Mesenchymal stem cell (in vitro differentiated cells and primary cell): ENCODE measurements at regions not wholly inside any gene's neighbourhood (a gene's known extent, or its start where the extent isn't known, plus 50 kb on each side); places are given as distances from the start of the nearest gene placed in this dataset.
A peak's percentile ranks its signal among the peaks of the same experiment; 100 is the strongest.

Experiments used
- DNase-seq: peaks from one replicate; pipeline ENCODE4 v3.0.0-alpha.2; 2013
- H2AFZ ChIP-seq: one replicate; pipeline ENCODE4 v1.6.1; 2013; ENCODE audit warnings: low read depth, mild to moderate bottlenecking, control low read depth, inconsistent platforms, low read length, moderate library complexity
- H2AK5ac ChIP-seq: 2 replicates; pipeline ENCODE4 v1.6.1; 2013; ENCODE audit warnings: low read length, moderate library complexity, mild to moderate bottlenecking, inconsistent platforms; ENCODE audit not compliant: severe bottlenecking
- H2BK120ac ChIP-seq: one replicate; pipeline ENCODE4 v1.6.1; 2013; ENCODE audit warnings: low read depth, mild to moderate bottlenecking, inconsistent platforms, low read length, moderate library complexity
- H2BK12ac ChIP-seq, 2 experiments: one replicate each; pipeline ENCODE4 v1.6.1; 2013; ENCODE audit warnings: inconsistent platforms in 2 of 2, low read length in 2 of 2, mild to moderate bottlenecking in 2 of 2, moderate library complexity in 2 of 2, control low read depth in 1 of 2
- H2BK15ac ChIP-seq: one replicate; pipeline ENCODE4 v1.6.1; 2013; ENCODE audit warnings: mild to moderate bottlenecking, low read depth, inconsistent platforms; ENCODE audit not compliant: poor library complexity, severe bottlenecking
- H2BK5ac ChIP-seq: 2 replicates; pipeline ENCODE4 v1.6.1; 2013; ENCODE audit warnings: low read depth, mild to moderate bottlenecking, low read length, control low read depth, inconsistent platforms; ENCODE audit not compliant: poor library complexity, severe bottlenecking
- H3K14ac ChIP-seq, 2 experiments: one replicate each; pipeline ENCODE4 v1.6.1; 2013; ENCODE audit warnings: inconsistent platforms in 2 of 2, low read length in 2 of 2, control low read depth in 1 of 2, mild to moderate bottlenecking in 1 of 2, moderate library complexity in 1 of 2
- H3K18ac ChIP-seq, 2 experiments: one replicate each; pipeline ENCODE4 v1.6.1; 2013; ENCODE audit warnings: inconsistent platforms in 2 of 2, low read length in 2 of 2, control low read depth in 1 of 2, low read depth in 1 of 2, mild to moderate bottlenecking in 1 of 2
- H3K23ac ChIP-seq, 2 experiments: one replicate each; pipeline ENCODE4 v1.6.1; 2013; ENCODE audit warnings: inconsistent platforms in 2 of 2, low read length in 2 of 2, mild to moderate bottlenecking in 2 of 2, moderate library complexity in 2 of 2, control low read depth in 1 of 2
- H3K27ac ChIP-seq: 2 replicates; pipeline ENCODE4 v1.5.1; 2013; ENCODE audit warnings: mild to moderate bottlenecking, moderate library complexity, low read length, control low read depth, inconsistent platforms; ENCODE audit not compliant: poor library complexity, severe bottlenecking
- H3K27me3 ChIP-seq, 2 experiments: 2 replicates each; pipeline versions ENCODE4 v1.6.1 to v1.7.0; 2013; ENCODE audit warnings: low read length in 2 of 2, mild to moderate bottlenecking in 2 of 2, moderate library complexity in 2 of 2, control low read depth in 1 of 2, inconsistent platforms in 1 of 2; ENCODE audit not compliant: control insufficient read depth in 1 of 2, insufficient read depth in 1 of 2
- H3K36me3 ChIP-seq, 2 experiments: 2 replicates each; pipeline versions ENCODE4 v1.6.1 to v1.7.0; 2013; ENCODE audit warnings: low read length in 2 of 2, control low read depth in 1 of 2, inconsistent platforms in 1 of 2, low read depth in 1 of 2, mild to moderate bottlenecking in 1 of 2; ENCODE audit not compliant: insufficient read depth in 2 of 2, control insufficient read depth in 1 of 2
- H3K4ac ChIP-seq, 2 experiments: one replicate each; pipeline ENCODE4 v1.6.1; 2013; ENCODE audit warnings: inconsistent platforms in 2 of 2, low read length in 2 of 2, mild to moderate bottlenecking in 2 of 2, moderate library complexity in 2 of 2, control low read depth in 1 of 2, low read depth in 1 of 2
- H3K4me1 ChIP-seq: 2 replicates; pipeline ENCODE4 v1.6.1; 2013; ENCODE audit warnings: low read depth, low read length, control low read depth; ENCODE audit not compliant: control insufficient read depth, insufficient read depth
- H3K4me2 ChIP-seq: 2 replicates; pipeline ENCODE4 v1.6.1; 2013; ENCODE audit warnings: low read length, mild to moderate bottlenecking, inconsistent platforms; ENCODE audit not compliant: poor library complexity, severe bottlenecking
- H3K4me3 ChIP-seq, 2 experiments: 2 replicates each; pipeline versions ENCODE4 v1.5.1 to v1.7.0; 2013; ENCODE audit warnings: low read length in 2 of 2, mild to moderate bottlenecking in 2 of 2, control low read depth in 1 of 2, low read depth in 1 of 2; ENCODE audit not compliant: insufficient read depth in 1 of 2
- H3K79me1 ChIP-seq: replicated peaks from 2 replicates; pipeline ENCODE4 v1.6.1; 2013; ENCODE audit warnings: mild to moderate bottlenecking, control low read depth, low read length, inconsistent platforms; ENCODE audit not compliant: poor library complexity, severe bottlenecking
- H3K9ac ChIP-seq: 2 replicates; pipeline ENCODE4 v1.7.0; 2013; ENCODE audit warnings: mild to moderate bottlenecking, low read length, moderate library complexity
- H3K9me3 ChIP-seq: 2 replicates; pipeline ENCODE4 v1.7.0; 2013; ENCODE audit warnings: mild to moderate bottlenecking, low read length; ENCODE audit not compliant: control insufficient read depth
- H4K8ac ChIP-seq: one replicate; pipeline ENCODE4 v1.6.1; 2013; ENCODE audit warnings: inconsistent platforms, mild to moderate bottlenecking, low read length, moderate library complexity
- H4K91ac ChIP-seq: one replicate; pipeline ENCODE4 v1.6.1; 2013; ENCODE audit warnings: mild to moderate bottlenecking, low read length, inconsistent platforms
- WGBS: methylation state at CpG from one replicate; pipeline ENCODE4 v1.1.7; 2013; ENCODE audit warnings: mixed read lengths; 5-methylcytosine and 5-hydroxymethylcytosine counted together

- no peak overlapping the region for H3K4me2 ChIP-seq
- no peak overlapping the region for H3K4me3 ChIP-seq
- H3K23ac ChIP-seq = no peak overlapping the region
- H3K4ac ChIP-seq = no peak overlapping the region
- no peak overlapping the region for H4K91ac ChIP-seq
- H2BK120ac ChIP-seq = no peak overlapping the region
- no peak overlapping the region for H3K27ac ChIP-seq
- no peak overlapping the region for H2BK5ac ChIP-seq
- no peak for DNase-seq
- H3K27me3 ChIP-seq = no peaks in the 10 kb centered on the region
- H3K9me3 ChIP-seq = no peaks in the 10 kb centered on the region
- H3K36me3 ChIP-seq = no peaks in the 10 kb centered on the region
- no peaks in the 10 kb centered on the region for H3K4me1 ChIP-seq
- H2BK12ac ChIP-seq = no peak overlapping the region
- no peak overlapping the region for H2AFZ ChIP-seq
- H3K79me1 ChIP-seq = no peaks in the 10 kb centered on the region
- H3K18ac ChIP-seq = no peak overlapping the region
- no peak overlapping the region for H2BK15ac ChIP-seq
- no peak overlapping the region for H3K9ac ChIP-seq
- 100% methylated on average over 1 of the region's 2 CpGs for WGBS
- no peak overlapping the region for H4K8ac ChIP-seq
- no peak overlapping the region for H2AK5ac ChIP-seq
- no peak overlapping the region for H3K14ac ChIP-seq
Measured at GRCh38 chr4:53694666-53695065, 103.4 kb upstream of the LNX1 start.

GRCh38 chr4:53693909-53694308 lies 102.6 kb upstream of the LNX1 start:
- H2BK120ac ChIP-seq = no peak overlapping the region
- 96% methylated on average over 5 of the region's 5 CpGs for WGBS
- H3K79me1 ChIP-seq = no peaks in the 10 kb centered on the region
- H3K27ac ChIP-seq = no peak overlapping the region
- no peaks in the 10 kb centered on the region for H3K4me1 ChIP-seq
- H2AK5ac ChIP-seq = no peak overlapping the region
- H3K4me2 ChIP-seq = no peak overlapping the region
- H3K9ac ChIP-seq = no peak overlapping the region
- H3K18ac ChIP-seq = peak overlapping the region in 1 of 2 experiments; percentile 46
- H3K9me3 ChIP-seq = no peaks in the 10 kb centered on the region
- H3K36me3 ChIP-seq = no peaks in the 10 kb centered on the region
- H3K4me3 ChIP-seq = no peak overlapping the region
- H3K23ac ChIP-seq = no peak overlapping the region
- H3K27me3 ChIP-seq = no peaks in the 10 kb centered on the region
- H3K4ac ChIP-seq = no peak overlapping the region
- DNase-seq = no peak
- no peak overlapping the region for H4K8ac ChIP-seq
- no peak overlapping the region for H4K91ac ChIP-seq
- no peak overlapping the region for H2BK15ac ChIP-seq
- no peak overlapping the region for H3K14ac ChIP-seq
- H2AFZ ChIP-seq = no peak overlapping the region
- no peak overlapping the region for H2BK12ac ChIP-seq
- H2BK5ac ChIP-seq = no peak overlapping the region

DNA sequence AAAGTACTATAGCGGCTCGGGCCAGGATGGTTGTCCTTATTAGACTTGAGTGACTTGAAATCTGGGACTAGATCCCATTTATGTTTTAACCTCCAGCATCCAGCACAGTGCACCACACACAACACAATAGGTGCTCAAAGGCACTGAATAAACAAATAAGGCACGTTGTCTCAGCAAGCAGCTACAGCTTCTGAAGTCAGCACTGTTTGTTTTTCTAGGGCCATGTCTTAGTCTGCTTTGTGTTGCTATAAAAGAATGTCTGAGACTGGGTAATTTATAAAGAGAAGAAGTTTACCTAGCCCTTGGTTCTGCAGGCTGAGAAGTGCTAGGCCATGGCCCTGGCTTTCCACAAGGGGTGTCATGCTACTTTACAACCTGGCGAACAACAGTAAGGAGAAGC lies 102.1 kb upstream of the LNX1 start:
- H3K23ac ChIP-seq = no peak overlapping the region
- 64% methylated on average over 3 of the region's 4 CpGs for WGBS
- H3K9me3 ChIP-seq = no peaks in the 10 kb centered on the region
- no peak overlapping the region for H2BK120ac ChIP-seq
- no peak overlapping the region for H3K9ac ChIP-seq
- H3K27me3 ChIP-seq = no peaks in the 10 kb centered on the region
- no peak for DNase-seq
- no peaks in the 10 kb centered on the region for H3K36me3 ChIP-seq
- H2BK12ac ChIP-seq = peak overlapping the region in 1 of 2 experiments; percentile 50
- H4K91ac ChIP-seq = no peak overlapping the region
- H3K4me1 ChIP-seq = peaks cover 1% of the 10 kb centered on the region
- no peak overlapping the region for H3K4ac ChIP-seq
- no peaks in the 10 kb centered on the region for H3K79me1 ChIP-seq
- no peak overlapping the region for H3K14ac ChIP-seq
- no peak overlapping the region for H2BK5ac ChIP-seq
- H4K8ac ChIP-seq = no peak overlapping the region
- H2AK5ac ChIP-seq = no peak overlapping the region
- no peak overlapping the region for H2AFZ ChIP-seq
- H2BK15ac ChIP-seq = no peak overlapping the region
- peak overlapping the region in 1 of 2 experiments; percentile 46 for H3K18ac ChIP-seq
- H3K4me2 ChIP-seq = no peak overlapping the region
- no peak overlapping the region for H3K27ac ChIP-seq
- no peak overlapping the region for H3K4me3 ChIP-seq

GRCh38 chr4:53688186-53688790 lies 97.0 kb upstream of the LNX1 start:
- DNase-seq = peak; percentile 99
- H3K4me3 ChIP-seq = no peak overlapping the region
- H3K79me1 ChIP-seq = no peaks in the 10 kb centered on the region
- WGBS = 3% methylated on average over 2 of the region's 2 CpGs
- peaks cover 4% of the 10 kb centered on the region for H3K4me1 ChIP-seq
- H3K27ac ChIP-seq = peak overlapping the region; percentile 74
- H3K36me3 ChIP-seq = no peaks in the 10 kb centered on the region
- peak overlapping the region; percentile 79 to 83 for H3K18ac ChIP-seq
- peak overlapping the region in 1 of 2 experiments; percentile 90 for H3K4ac ChIP-seq
- H4K91ac ChIP-seq = peak overlapping the region; percentile 44
- H3K27me3 ChIP-seq = no peaks in the 10 kb centered on the region
- no peak overlapping the region for H3K23ac ChIP-seq
- no peak overlapping the region for H2BK15ac ChIP-seq
- H2AK5ac ChIP-seq = no peak overlapping the region
- H3K4me2 ChIP-seq = no peak overlapping the region
- no peak overlapping the region for H3K14ac ChIP-seq
- H4K8ac ChIP-seq = peak overlapping the region; percentile 33
- H2AFZ ChIP-seq = no peak overlapping the region
- H2BK120ac ChIP-seq = peak overlapping the region; percentile 59
- H2BK12ac ChIP-seq = peak overlapping the region; percentile 44 to 75
- H3K9me3 ChIP-seq = no peaks in the 10 kb centered on the region
- H3K9ac ChIP-seq = peak overlapping the region; percentile 74
- H2BK5ac ChIP-seq = peak overlapping the region; percentile 2
